Activated CD8-positive, alpha-beta T cell treated with anti-CD3 and anti-CD28 coated beads for 36 hours (primary cell): ENCODE measurements at regions not wholly inside any gene's neighbourhood (a gene's known extent, or its start where the extent isn't known, plus 50 kb on each side); places are given as distances from the start of the nearest gene placed in this dataset.

ENCODE experiments used
- ATAC-seq: fragments of 200-7000 bp; cut with Tn5 transposase; one replicate; pipeline ENCODE4 v1.10.0; 2021; ENCODE audit warnings: mild to moderate bottlenecking, moderate library complexity
- CTCF ChIA-PET: fragments of 350-600 bp; sonication (Branson Sonifier 250); formaldehyde crosslinking; loops from one replicate; lab custom pipeline; 2021; ENCODE audit warnings: antibody characterized with exemption; lab: Charles Lee
- POLR2A ChIA-PET: fragments of 350-600 bp; sonication (Branson Sonifier 250); formaldehyde crosslinking; loops from one replicate; lab custom pipeline; 2021; ENCODE audit warnings: antibody characterized with exemption; lab: Charles Lee
- DNase-seq: peaks from one replicate; pipeline ENCODE4 v3.0.0-alpha.2; 2020
- H3K27ac Mint-ChIP-seq: one replicate; pipeline ENCODE4 v1.8.0; 2021; ENCODE audit warnings: mild to moderate bottlenecking, mixed read lengths
- H3K27me3 Mint-ChIP-seq: one replicate; pipeline ENCODE4 v1.8.0; 2021; ENCODE audit warnings: mixed read lengths
- H3K36me3 Mint-ChIP-seq: one replicate; pipeline ENCODE4 v1.8.0; 2021; ENCODE audit warnings: low read depth, mixed read lengths
- H3K4me1 Mint-ChIP-seq: one replicate; pipeline ENCODE4 v1.8.0; 2021; ENCODE audit warnings: low read depth, mixed read lengths
- H3K4me3 Mint-ChIP-seq: one replicate; pipeline ENCODE4 v1.8.0; 2021; ENCODE audit warnings: mild to moderate bottlenecking, moderate library complexity, mixed read lengths
- H3K9me3 Mint-ChIP-seq: one replicate; pipeline ENCODE4 v1.8.0; 2021; ENCODE audit warnings: mixed read lengths
- CTCF ChIP-seq: fragments of 200-600 bp; IDR thresholded peaks from one replicate; pipeline ENCODE4 v1.8.0; 2022; ENCODE audit warnings: antibody characterized with exemption, mild to moderate bottlenecking
- intact Hi-C: fragments of 100-400 bp; cut with micrococcal nuclease; formaldehyde crosslinking; loops from one replicate; pipeline ENCODE4 v1.10.0; 2022

GRCh38 chr5:114065912-114066311 lies 296.0 kb upstream of the KCNN2 start:
- ATAC-seq: no peak
- Mint-ChIP-seq H3K36me3 (no peaks in the 10 kb centered on the region), H3K9me3 (no peaks in the 10 kb centered on the region), H3K4me3 (no peak overlapping the region), H3K27me3 (no peaks in the 10 kb centered on the region), H3K4me1 (no peaks in the 10 kb centered on the region), H3K27ac (no peak overlapping the region)
- CTCF ChIA-PET: no interaction called here
- POLR2A ChIA-PET: no interaction called here
- DNase-seq: no peak
- TF ChIP-seq CTCF: no peak
- intact Hi-C loops: no loop called here

- peaks cover 5% of the 10 kb centered on the region for H3K9me3 Mint-ChIP-seq
- no peaks in the 10 kb centered on the region for H3K4me1 Mint-ChIP-seq
- ATAC-seq: no peak
- POLR2A ChIA-PET: no interaction called here
- no peak for DNase-seq
- H3K27ac Mint-ChIP-seq: no peak overlapping the region
- CTCF ChIA-PET: no interaction called here
- no peak for TF ChIP-seq CTCF
- no peak overlapping the region for H3K4me3 Mint-ChIP-seq
- no peaks in the 10 kb centered on the region for H3K27me3 Mint-ChIP-seq
- H3K36me3 Mint-ChIP-seq: no peaks in the 10 kb centered on the region
- intact Hi-C loops: no loop called here
These were observed 291.7 kb upstream of the KCNN2 start for GRCh38 chr5:114070093-114070722.

- CTCF ChIA-PET: no interaction called here
- POLR2A ChIA-PET: no interaction called here
- TF ChIP-seq CTCF: no peak
- intact Hi-C loops: no loop called here
- ATAC-seq (no peak), DNase-seq (no peak)
- Mint-ChIP-seq H3K27ac (no peak overlapping the region), H3K9me3 (peaks cover 9% of the 10 kb centered on the region), H3K36me3 (no peaks in the 10 kb centered on the region), H3K4me1 (no peaks in the 10 kb centered on the region), H3K27me3 (no peaks in the 10 kb centered on the region), H3K4me3 (no peak overlapping the region)
These were observed 272.6 kb upstream of the KCNN2 start for GRCh38 chr5:114089259-114089658.

GRCh38 chr5:114097570-114097969 lies 264.3 kb upstream of the KCNN2 start:
- ATAC-seq (no peak), DNase-seq (no peak)
- Mint-ChIP-seq H3K27ac (no peak overlapping the region), H3K4me3 (no peak overlapping the region), H3K4me1 (no peaks in the 10 kb centered on the region), H3K36me3 (no peaks in the 10 kb centered on the region), H3K27me3 (no peaks in the 10 kb centered on the region), H3K9me3 (peaks cover 6% of the 10 kb centered on the region)
- intact Hi-C loops: no loop called here
- ChIA-PET CTCF (no interaction called here), POLR2A (no interaction called here)
- no peak for TF ChIP-seq CTCF

- Mint-ChIP-seq H3K4me3 (no peak overlapping the region), H3K4me1 (no peaks in the 10 kb centered on the region), H3K27me3 (no peaks in the 10 kb centered on the region), H3K36me3 (no peaks in the 10 kb centered on the region), H3K9me3 (no peaks in the 10 kb centered on the region), H3K27ac (no peak overlapping the region)
- ATAC-seq (no peak), DNase-seq (no peak)
- intact Hi-C loops: no loop called here
- TF ChIP-seq CTCF: no peak
- ChIA-PET CTCF (no interaction called here), POLR2A (no interaction called here)
These were observed 262.7 kb upstream of the KCNN2 start for GRCh38 chr5:114099161-114099560.
